NCI-H748 treated with DMSO at 0.1 percent for 48 hours (cell line): ENCODE measurements at regions not wholly inside any gene's neighbourhood (a gene's known extent, or its start where the extent isn't known, plus 50 kb on each side); places are given as distances from the start of the nearest gene placed in this dataset.
"Not testable (repeated sequence)": the region's sequence is repeated elsewhere in the genome, so short reads cannot be mapped to it uniquely, and the experiment has no call there.

Experiments
- DNase-seq: peaks from one replicate; lab custom pipeline; 2025; lab: John Stamatoyannopoulos, UW

GRCh38 chr6:82584194-82584695 is 220.6 kb downstream of the TPBG start:
- no peak for DNase-seq

DNA sequence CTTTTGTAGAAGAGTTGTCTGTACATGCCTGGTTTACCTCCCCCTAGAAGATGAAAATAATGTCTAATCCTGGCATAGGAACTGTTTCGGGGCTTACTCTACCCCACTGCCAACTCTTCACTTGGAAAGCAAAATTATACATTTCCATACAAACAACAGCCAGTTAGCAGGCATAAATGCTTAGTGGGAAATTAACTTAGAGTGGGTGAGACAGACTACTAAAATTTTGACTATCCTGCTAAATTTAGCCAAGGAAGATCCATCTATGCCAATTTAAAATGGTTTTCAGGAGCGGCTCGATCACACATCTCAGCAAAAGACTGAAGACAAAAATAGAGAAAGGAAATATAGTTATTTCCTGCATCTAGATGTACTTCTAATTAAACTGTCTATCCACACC is 221.2 kb downstream of the TPBG start:
- DNase-seq: no peak

DNA sequence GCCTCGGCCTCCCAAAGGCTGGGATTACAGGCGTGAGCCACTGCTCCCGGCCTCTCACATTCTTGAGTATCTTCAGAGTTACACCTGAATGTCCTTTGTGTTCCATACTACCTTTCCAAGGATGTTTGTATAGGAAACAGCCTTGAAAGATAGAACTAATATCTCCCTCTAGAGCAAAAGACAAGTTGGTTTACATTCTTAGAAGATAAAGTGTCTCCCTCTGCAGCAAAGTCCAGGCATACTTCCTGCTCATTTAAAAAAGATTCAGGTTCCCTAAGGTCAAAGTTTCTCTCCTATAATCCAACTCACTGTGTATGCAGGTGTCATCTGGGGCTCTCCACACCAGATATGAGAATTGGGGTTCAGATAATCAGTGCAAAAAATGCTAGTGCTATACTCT is 224.4 kb downstream of the TPBG start:
- DNase-seq: no peak

DNA sequence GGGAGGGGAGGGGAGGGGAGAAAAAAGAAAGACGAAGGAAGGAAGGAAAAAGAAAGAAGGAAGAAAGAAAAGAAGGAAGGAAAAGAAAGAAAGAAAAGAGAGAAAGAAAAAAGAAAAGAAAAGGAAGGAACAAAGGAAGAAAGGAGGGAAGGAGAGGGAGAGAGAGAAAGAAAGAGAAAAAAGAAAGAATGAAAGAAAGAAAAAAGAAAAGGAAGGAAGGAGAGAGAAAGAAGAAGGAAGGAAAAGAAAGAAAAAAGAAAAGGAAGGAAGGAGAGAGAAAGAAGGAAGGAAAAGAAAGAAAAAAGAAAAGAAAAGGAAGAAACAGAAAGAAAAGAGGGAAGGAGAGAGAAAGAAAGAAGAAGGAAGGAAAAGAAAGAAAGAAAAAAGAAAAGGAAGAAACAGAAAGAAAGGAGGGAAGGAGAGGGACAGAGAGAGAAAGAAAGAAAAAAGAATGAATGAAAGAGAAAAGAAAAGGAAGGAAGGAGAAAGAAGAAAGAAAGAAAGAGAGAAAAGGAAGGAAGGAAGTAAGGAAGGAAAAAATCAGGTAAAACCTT is 225.3 kb downstream of the TPBG start:
- no peak for DNase-seq

GRCh38 chr6:82589509-82590206 is 226.0 kb downstream of the TPBG start:
- DNase-seq: peak; percentile 58

- DNase-seq: peak; percentile 99
Observed at GRCh38 chr6:82597201-82597600, 233.6 kb downstream of the TPBG start.

GRCh38 chr6:82602776-82603175 is 239.2 kb downstream of the TPBG start:
- no peak for DNase-seq

DNA sequence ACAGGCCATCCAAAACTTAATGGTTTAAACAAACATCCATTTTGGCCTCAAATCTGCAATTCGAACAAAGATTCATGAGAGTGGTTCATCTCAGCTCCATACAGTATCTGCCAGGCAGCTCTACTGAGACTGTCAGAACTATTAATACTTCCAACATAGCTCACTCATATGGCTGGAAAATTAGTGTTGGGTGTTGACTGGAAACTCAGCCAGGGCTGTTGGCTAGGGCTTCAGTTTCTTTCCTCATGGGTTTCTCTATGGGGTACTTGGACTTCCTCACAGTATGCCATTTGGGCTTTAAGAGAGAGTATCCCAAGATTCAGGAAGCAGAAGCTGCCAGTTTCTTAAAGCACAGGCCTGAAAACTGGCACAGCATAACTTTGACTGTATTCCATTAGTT is 240.3 kb downstream of the TPBG start:
- DNase-seq: no peak

DNA sequence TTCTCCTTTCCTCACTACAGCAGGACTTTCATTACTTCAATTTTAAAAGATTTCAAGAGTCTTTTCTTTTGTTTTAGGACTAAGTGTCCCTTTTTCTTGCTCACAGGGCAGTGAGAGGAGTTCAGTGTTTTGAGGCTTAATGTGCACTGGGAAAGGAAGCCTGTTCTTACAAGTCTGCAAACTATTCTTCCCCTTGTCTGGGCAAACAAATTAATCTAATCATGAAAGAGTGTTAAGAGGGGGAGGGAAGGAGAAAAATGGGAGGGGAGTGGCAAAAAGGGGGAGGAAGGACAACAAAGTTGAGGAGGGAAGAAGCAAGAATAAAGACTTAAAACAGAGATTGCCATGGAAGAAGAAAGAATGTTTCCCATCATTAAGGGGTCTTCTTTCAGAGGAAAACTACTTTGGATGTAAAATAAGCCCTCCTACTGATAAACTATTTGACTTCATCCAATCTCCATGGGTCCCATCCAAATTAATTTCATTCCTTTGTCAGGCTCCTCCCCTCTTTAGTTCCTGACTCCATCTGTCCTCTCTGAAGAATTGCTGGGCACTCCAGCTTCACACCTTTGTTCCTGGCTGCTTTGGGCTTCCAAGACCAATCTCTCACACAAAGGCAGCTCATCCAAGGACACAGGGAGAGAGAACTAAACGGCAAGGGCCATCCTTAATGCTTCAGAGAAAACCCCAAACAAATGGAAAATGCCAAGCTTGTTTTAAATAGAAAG is 244.5 kb downstream of the TPBG start:
- DNase-seq: no peak

- DNase-seq: no peak
Observed at GRCh38 chr6:82608781-82609180, 245.2 kb downstream of the TPBG start.

- no peak for DNase-seq
Observed at GRCh38 chr6:82611751-82612150, 248.1 kb downstream of the TPBG start.

GRCh38 chr6:82612475-82613039 is 248.9 kb downstream of the TPBG start:
- DNase-seq: peak; percentile 28

GRCh38 chr6:82614518-82614917 is 250.9 kb downstream of the TPBG start:
- no peak for DNase-seq

DNA sequence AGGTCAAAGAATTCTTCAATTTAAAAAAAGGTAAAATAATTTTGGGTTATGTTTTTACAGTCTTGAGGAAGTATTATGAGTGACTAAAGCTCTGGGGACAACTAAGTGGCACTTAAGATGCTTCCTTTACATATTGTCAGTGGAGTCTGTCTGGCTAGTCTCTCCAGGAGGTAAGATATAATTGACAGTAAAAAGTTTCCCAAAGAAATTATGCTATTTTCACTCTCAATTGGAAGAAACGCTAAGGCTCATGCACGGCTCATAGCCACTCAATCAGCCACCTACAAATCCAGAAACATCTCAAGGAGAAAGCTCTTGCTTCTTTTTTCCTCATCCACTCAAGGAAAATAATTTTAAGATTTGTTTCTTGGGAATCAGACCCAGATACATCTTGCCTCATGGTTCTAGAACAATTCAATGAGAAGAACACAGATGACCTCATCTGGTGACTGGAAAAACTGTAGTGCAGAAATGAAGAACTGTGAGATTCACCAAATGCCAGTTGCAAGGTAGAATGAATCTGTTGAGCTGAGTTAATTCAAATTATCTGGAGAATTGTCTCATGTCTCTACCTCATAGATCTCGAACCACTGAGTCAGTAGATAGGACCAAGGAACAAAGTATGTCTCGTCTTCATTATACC is 252.9 kb downstream of the TPBG start:
- DNase-seq: no peak

DNA sequence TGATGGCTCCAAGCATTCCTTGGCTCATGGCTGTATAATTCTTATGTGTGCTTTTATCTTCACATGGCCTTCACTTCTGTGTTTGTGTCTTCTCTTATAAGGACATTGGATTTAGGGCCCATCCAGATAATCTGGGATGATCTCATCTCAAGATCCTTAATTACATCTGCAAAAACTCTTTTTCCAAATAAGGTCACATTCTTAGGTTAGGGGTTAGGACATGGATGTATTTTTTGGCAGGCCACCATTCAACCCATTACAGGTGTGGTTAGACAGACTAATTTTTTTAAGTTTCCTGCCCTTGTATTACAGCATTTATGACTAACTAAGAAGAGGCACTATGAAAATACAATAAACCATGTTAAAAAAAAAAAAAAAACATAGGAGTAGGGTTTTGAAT is 254.0 kb downstream of the TPBG start:
- no peak for DNase-seq

- no peak for DNase-seq
Observed at GRCh38 chr6:82619573-82619972, 256.0 kb downstream of the TPBG start.

GRCh38 chr6:82622461-82622860 is 258.8 kb downstream of the TPBG start:
- DNase-seq: no peak

- DNase-seq: no peak
Observed at GRCh38 chr6:82624251-82624650, 260.6 kb downstream of the TPBG start.

DNA sequence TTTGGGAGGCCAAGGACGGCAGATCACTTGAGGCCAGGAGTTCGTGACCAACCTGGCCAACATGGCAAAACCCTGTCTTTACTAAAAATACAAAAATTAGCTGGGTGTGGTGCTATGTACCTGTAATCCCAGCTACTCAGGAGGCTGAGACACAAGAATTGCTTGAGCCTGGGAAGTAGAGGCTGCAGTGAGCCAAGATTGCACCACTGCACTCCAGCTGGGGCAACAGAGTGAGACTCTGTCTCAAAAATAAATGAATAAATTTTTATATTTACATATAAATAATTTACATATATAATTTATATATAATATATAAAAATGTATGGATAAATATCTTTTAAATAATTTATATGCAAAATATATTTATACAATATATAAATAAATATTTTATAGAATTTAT is 263.3 kb downstream of the TPBG start:
- not testable (repeated sequence) for DNase-seq

DNA sequence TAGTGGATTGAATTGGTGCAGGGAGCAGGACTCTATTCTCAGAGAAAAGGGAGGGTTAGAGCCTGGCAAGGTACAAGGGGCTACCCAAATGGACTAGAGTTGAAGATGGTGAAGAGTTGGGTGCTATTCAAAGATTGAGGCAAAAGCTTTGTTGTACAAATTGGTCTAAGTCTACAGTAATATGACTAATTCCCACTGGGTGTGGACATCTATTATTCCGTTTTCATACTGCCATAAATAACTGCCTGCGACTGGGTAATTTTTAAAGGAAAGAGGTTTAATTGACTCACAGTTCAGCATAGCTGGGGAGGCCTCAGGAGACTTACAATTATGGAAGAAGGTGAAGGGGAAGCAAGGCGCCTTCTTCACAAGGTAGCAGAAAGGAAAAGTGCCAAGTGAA is 266.3 kb downstream of the TPBG start:
- no peak for DNase-seq

DNA sequence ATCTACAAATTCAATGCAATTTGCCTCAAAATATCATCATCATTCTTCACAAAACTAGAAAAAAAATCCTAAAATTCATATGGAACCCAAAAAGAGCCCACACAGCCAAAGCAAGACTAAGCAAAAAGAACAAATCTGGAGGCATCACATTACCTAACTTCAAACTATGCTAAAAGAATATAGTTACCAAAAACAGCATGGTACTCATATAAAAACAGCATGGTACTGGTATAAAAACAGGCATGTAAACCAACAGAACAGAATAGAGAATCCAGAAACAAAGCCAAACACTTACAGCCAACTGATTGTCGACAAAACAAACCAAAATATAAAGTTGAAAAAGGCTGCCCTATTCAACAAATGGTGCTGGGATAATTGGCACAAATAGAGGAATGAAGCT is 278.1 kb downstream of the TPBG start:
- no peak for DNase-seq

- no peak for DNase-seq
Observed at GRCh38 chr6:82645536-82646230, 282.1 kb downstream of the TPBG start.
